ENCODE measurements at regions not wholly inside any gene's neighbourhood (a gene's known extent, or its start where the extent isn't known, plus 50 kb on each side); places are given as distances from the start of the nearest gene placed in this dataset.

DNA sequence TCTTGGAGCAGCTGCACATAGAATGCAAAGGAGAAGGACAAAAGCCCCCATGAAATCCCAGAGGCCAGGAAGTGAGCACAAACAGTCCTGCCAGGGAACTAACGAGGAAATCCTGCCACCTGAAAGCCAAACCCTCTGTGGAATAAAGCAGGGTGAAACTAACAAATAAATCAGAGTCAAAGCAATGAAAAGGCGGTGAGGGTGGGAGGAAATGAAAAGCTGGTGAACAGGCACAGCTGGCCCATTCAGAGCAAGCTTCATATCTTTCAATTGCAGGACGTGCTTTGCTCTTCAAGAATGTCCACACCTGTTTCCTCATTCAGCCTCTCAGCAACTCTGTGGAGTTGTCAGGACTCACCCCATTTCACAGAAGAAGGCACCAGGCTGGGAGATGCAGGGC is 108.1 kb downstream of the ABCC12 start:
- Histone ChIP-seq H3K4me3 (ENCODE audit: low read depth, low read length) (no peak overlapping the region), H3K27ac (no peak overlapping the region), H3K27me3 (replicated peaks) (peaks cover 6% of the 10 kb centered on the region), H3K36me3 (replicated peaks) (no peaks in the 10 kb centered on the region)
- TF ChIP-seq, protein P1, sequence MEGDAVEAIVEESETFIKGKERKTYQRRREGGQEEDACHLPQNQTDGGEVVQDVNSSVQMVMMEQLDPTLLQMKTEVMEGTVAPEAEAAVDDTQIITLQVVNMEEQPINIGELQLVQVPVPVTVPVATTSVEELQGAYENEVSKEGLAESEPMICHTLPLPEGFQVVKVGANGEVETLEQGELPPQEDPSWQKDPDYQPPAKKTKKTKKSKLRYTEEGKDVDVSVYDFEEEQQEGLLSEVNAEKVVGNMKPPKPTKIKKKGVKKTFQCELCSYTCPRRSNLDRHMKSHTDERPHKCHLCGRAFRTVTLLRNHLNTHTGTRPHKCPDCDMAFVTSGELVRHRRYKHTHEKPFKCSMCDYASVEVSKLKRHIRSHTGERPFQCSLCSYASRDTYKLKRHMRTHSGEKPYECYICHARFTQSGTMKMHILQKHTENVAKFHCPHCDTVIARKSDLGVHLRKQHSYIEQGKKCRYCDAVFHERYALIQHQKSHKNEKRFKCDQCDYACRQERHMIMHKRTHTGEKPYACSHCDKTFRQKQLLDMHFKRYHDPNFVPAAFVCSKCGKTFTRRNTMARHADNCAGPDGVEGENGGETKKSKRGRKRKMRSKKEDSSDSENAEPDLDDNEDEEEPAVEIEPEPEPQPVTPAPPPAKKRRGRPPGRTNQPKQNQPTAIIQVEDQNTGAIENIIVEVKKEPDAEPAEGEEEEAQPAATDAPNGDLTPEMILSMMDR (IDR thresholded peaks at IDR 0.05; ENCODE audit: low read depth, low read length, missing control alignments) = no peak
- DNase-seq = no peak
- in situ Hi-C loops (cut with HindIII; ENCODE audit: low pct_ligation_motif_present, low sequenced_read_pairs) = no loop called here

DNA sequence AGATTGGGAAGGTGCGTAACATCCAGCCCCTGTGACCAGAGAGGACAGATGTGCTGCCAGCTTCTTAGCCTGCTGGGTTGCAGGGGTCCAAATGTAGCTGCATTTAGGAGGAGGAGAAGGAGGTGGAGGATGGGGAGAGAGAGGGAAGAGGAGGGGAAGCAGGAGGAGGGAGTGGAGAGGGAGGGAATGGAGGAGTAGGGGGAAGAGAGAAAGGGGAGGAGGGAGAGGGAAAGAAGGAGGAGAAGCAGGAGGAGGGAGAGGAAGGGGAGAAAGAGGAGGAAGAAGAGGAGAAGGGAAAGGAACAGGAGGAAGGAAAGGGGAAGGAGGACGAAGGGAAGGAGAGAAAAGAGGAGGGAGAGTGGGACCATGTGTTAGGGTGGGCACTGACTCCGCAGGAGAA is 108.6 kb downstream of the ABCC12 start:
- in situ Hi-C loops (cut with HindIII; ENCODE audit: low pct_ligation_motif_present, low sequenced_read_pairs) = no loop called here
- DNase-seq = no peak
- no peaks in the 10 kb centered on the region for H3K36me3 ChIP-seq (replicated peaks)

DNA sequence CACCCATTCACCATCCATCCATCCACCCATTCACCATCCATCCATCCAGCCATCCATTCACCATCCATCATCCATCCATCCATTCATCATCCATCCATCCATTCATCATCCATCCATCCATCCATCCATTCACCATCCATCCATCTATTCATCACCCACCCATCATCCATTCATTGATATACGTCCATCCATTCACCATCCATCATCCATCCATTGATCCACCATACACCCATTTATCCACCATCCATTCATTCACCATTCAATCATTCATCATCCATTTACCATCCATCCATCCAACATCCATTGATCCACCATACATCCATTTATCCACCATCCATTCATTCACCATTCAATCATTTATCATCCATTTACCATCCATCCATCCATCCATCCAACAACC is 111.7 kb downstream of the ABCC12 start:
- in situ Hi-C loops (cut with HindIII; ENCODE audit: low pct_ligation_motif_present, low sequenced_read_pairs) = no loop called here
- Histone ChIP-seq H3K27me3 (replicated peaks) (peaks cover 6% of the 10 kb centered on the region), H3K27ac (no peak overlapping the region), H3K36me3 (replicated peaks) (no peaks in the 10 kb centered on the region), H3K4me3 (ENCODE audit: low read depth, low read length) (no peak overlapping the region)
- TF ChIP-seq, protein P1 (IDR thresholded peaks at IDR 0.05; ENCODE audit: low read depth, low read length, missing control alignments) = no peak
- DNase-seq = no peak

More for the DNA sequence above, 108.6 kb downstream of the ABCC12 start:
- TF ChIP-seq, protein P1 (IDR thresholded peaks at IDR 0.05; ENCODE audit: low read depth, low read length, missing control alignments) = no peak
- Histone ChIP-seq H3K4me3 (ENCODE audit: low read depth, low read length) (no peak overlapping the region), H3K27ac (no peak overlapping the region), H3K27me3 (replicated peaks) (peaks cover 6% of the 10 kb centered on the region)

DNA sequence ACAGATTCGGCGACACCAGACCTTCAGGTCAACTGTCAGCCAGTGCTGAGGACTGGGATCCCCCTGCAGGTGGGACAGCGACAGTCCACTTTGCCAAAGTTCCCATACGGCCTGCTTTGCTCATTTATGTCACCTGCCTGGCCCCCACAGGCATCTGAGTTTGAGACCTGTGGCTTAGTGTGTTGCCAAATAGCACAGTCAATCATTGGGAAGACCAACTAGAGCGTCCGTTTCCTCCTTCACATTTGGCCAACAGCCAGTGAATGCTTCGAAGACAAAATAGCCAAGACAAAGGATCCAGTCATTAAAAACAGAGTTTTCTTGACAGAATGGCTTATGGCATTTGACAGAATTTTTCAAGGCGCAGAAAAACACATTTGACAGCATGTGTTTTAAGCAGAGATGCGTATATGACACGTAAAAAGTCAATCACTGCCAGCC is 113.8 kb downstream of the ABCC12 start:
- TF ChIP-seq, protein P1 (IDR thresholded peaks at IDR 0.05; ENCODE audit: low read depth, low read length, missing control alignments) = peak; percentile 39
- Histone ChIP-seq H3K4me3 (ENCODE audit: low read depth, low read length) (no peak overlapping the region), H3K27ac (no peak overlapping the region), H3K27me3 (replicated peaks) (no peaks in the 10 kb centered on the region), H3K36me3 (replicated peaks) (no peaks in the 10 kb centered on the region)
- DNase-seq = no peak
- in situ Hi-C loops (cut with HindIII; ENCODE audit: low pct_ligation_motif_present, low sequenced_read_pairs) = no loop called here

DNA sequence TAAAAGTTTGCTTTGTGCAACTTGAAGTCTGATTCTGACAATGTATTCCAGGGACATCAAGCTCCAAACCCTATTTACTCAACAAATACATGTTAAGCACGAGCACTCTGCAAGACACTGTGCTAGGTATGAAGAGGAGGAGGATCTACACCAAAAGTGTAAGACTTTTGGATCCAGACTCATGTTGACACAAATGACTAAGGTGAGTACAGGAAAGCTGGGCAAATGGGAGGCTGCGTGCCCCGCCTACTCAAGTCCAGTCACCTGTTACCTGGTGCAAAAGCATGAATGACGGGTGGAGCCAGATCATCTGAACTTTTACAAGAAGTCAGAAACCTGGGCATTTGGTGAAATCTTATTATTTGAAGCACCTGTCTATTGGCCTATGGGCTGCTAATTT is 120.7 kb downstream of the ABCC12 start:
- in situ Hi-C loops (cut with HindIII; ENCODE audit: low pct_ligation_motif_present, low sequenced_read_pairs) = no loop called here
- TF ChIP-seq, protein P1 (IDR thresholded peaks at IDR 0.05; ENCODE audit: low read depth, low read length, missing control alignments) = no peak
- no peaks in the 10 kb centered on the region for H3K36me3 ChIP-seq (replicated peaks)
- H3K27me3 ChIP-seq (replicated peaks) = no peaks in the 10 kb centered on the region
- H3K4me3 ChIP-seq (ENCODE audit: low read depth, low read length) = no peak overlapping the region
- no peak for DNase-seq
- no peak overlapping the region for H3K27ac ChIP-seq

DNA sequence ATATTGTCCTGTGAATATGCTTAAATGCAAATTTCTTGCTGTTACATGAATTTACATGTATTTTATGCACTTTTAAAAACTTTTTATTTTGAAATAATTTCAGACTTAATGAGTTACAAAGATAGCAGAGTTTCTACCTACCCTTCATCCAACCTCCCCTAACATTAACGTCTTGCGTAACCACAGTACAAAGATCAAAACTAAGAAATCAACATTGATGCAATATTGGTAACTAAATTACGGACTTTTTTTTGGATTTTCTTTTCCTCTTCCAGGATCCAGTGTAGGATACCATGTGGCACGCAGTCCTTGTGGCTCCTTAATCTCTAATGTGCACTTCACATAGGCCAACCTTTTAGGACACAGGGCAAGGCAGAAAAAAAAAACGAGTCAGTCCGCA is 124.9 kb downstream of the ABCC12 start:
- no peak for DNase-seq
- Histone ChIP-seq H3K36me3 (replicated peaks) (no peaks in the 10 kb centered on the region), H3K4me3 (ENCODE audit: low read depth, low read length) (no peak overlapping the region), H3K27ac (no peak overlapping the region), H3K27me3 (replicated peaks) (no peaks in the 10 kb centered on the region)
- TF ChIP-seq, protein P1 (IDR thresholded peaks at IDR 0.05; ENCODE audit: low read depth, low read length, missing control alignments) = no peak
- in situ Hi-C loops (cut with HindIII; ENCODE audit: low pct_ligation_motif_present, low sequenced_read_pairs) = no loop called here
